ENCODE measurements at regions not wholly inside any gene's neighbourhood (a gene's known extent, or its start where the extent isn't known, plus 50 kb on each side); places are given as distances from the start of the nearest gene placed in this dataset.

- no peak overlapping the region for H3K4me3 ChIP-seq (ENCODE audit: low read depth, low read length)
- DNase-seq = no peak
- H3K27me3 ChIP-seq = no peaks in the 10 kb centered on the region
- no peaks in the 10 kb centered on the region for H3K36me3 ChIP-seq
- TF ChIP-seq CTCF (IDR thresholded peaks at IDR 0.05; ENCODE audit: low read depth, low read length) = no peak
- H3K4me1 ChIP-seq = no peaks in the 10 kb centered on the region
- no peaks in the 10 kb centered on the region for H3K9me3 ChIP-seq
Observed at GRCh38 chr4:86483773-86484172, 110.3 kb upstream of the PTPN13 start.

- Histone ChIP-seq H3K4me1 (no peaks in the 10 kb centered on the region), H3K36me3 (no peaks in the 10 kb centered on the region), H3K9me3 (no peaks in the 10 kb centered on the region), H3K27me3 (no peaks in the 10 kb centered on the region), H3K4me3 (ENCODE audit: low read depth, low read length) (no peak overlapping the region)
- DNase-seq = no peak
- TF ChIP-seq CTCF (IDR thresholded peaks at IDR 0.05; ENCODE audit: low read depth, low read length) = no peak
Observed at GRCh38 chr4:86484241-86484640, 109.9 kb upstream of the PTPN13 start.

GRCh38 chr4:86487738-86488348 is 106.3 kb upstream of the PTPN13 start:
- Histone ChIP-seq H3K4me3 (ENCODE audit: low read depth, low read length) (no peak overlapping the region), H3K4me1 (no peaks in the 10 kb centered on the region), H3K36me3 (no peaks in the 10 kb centered on the region), H3K27me3 (no peaks in the 10 kb centered on the region), H3K9me3 (no peaks in the 10 kb centered on the region)
- no peak for DNase-seq
- TF ChIP-seq CTCF (IDR thresholded peaks at IDR 0.05; ENCODE audit: low read depth, low read length) = no peak

GRCh38 chr4:86493460-86493859 is 100.7 kb upstream of the PTPN13 start:
- no peak for TF ChIP-seq CTCF (IDR thresholded peaks at IDR 0.05; ENCODE audit: low read depth, low read length)
- Histone ChIP-seq H3K4me1 (no peaks in the 10 kb centered on the region), H3K9me3 (no peaks in the 10 kb centered on the region), H3K4me3 (ENCODE audit: low read depth, low read length) (no peak overlapping the region), H3K36me3 (no peaks in the 10 kb centered on the region), H3K27me3 (no peaks in the 10 kb centered on the region)
- no peak for DNase-seq

- Histone ChIP-seq H3K36me3 (no peaks in the 10 kb centered on the region), H3K4me1 (no peaks in the 10 kb centered on the region), H3K4me3 (ENCODE audit: low read depth, low read length) (no peak overlapping the region), H3K9me3 (no peaks in the 10 kb centered on the region), H3K27me3 (no peaks in the 10 kb centered on the region)
- DNase-seq = peak; percentile 40
- TF ChIP-seq CTCF (IDR thresholded peaks at IDR 0.05; ENCODE audit: low read depth, low read length) = peak; percentile 96
Observed at GRCh38 chr4:86496094-86497080, 97.7 kb upstream of the PTPN13 start.

- Histone ChIP-seq H3K9me3 (no peaks in the 10 kb centered on the region), H3K36me3 (no peaks in the 10 kb centered on the region), H3K4me1 (no peaks in the 10 kb centered on the region), H3K4me3 (ENCODE audit: low read depth, low read length) (no peak overlapping the region), H3K27me3 (no peaks in the 10 kb centered on the region)
- no peak for TF ChIP-seq CTCF (IDR thresholded peaks at IDR 0.05; ENCODE audit: low read depth, low read length)
- no peak for DNase-seq
Observed at GRCh38 chr4:86497131-86497530, 97.0 kb upstream of the PTPN13 start.

Data from BE2C (cell line).